H1 (cell line): ENCODE measurements at regions not wholly inside any gene's neighbourhood (a gene's known extent, or its start where the extent isn't known, plus 50 kb on each side); places are given as distances from the start of the nearest gene placed in this dataset.
"Not testable (repeated sequence)": the region's sequence is repeated elsewhere in the genome, so short reads cannot be mapped to it uniquely, and the experiment has no call there.

ENCODE experiments used
- CTCF ChIA-PET: fragments of 300-600 bp; sonication (Branson Sonifier 250); formaldehyde crosslinking; loops from one replicate; lab custom pipeline; 2021; ENCODE audit not compliant: partially characterized antibody; lab: Charles Lee
- POLR2A ChIA-PET: fragments of 300-600 bp; sonication (Branson Sonifier 250); formaldehyde crosslinking; loops from one replicate; lab custom pipeline; 2021; ENCODE audit warnings: inconsistent platforms; ENCODE audit not compliant: partially characterized antibody; lab: Charles Lee
- DNase-seq, 2 experiments: peaks; one replicate each; pipeline versions ENCODE4 v3.0.0 to v3.0.0-alpha.2; 2010 to 2022; ENCODE audit warnings: low spot score in 2 of 2, low read depth in 1 of 2, mixed read lengths in 1 of 2
- FAIRE-seq: peaks from 2 replicates; lab custom pipeline; 2011; peaks lifted over from hg19 to GRCh38; lab: Jason Lieb, UNC
- H2AFZ ChIP-seq: 2 replicates; pipeline ENCODE4 v1.8.1; 2012; ENCODE audit warnings: low read length, inconsistent platforms
- H2AK5ac ChIP-seq: 2 replicates; pipeline ENCODE4 v1.6.1; 2013; ENCODE audit warnings: low read depth, low read length
- H2BK120ac ChIP-seq: replicated peaks from 2 replicates; pipeline ENCODE3; 2013; ENCODE audit warnings: low read depth, low read length, inconsistent platforms
- H2BK12ac ChIP-seq: 2 replicates; pipeline ENCODE4 v1.6.1; 2013; ENCODE audit warnings: low read depth, low read length
- H2BK15ac ChIP-seq: 2 replicates; pipeline ENCODE4 v1.6.1; 2013; ENCODE audit warnings: low read length
- H2BK20ac ChIP-seq: 2 replicates; pipeline ENCODE4 v1.6.1; 2013; ENCODE audit warnings: low read length
- H2BK5ac ChIP-seq: 2 replicates; pipeline ENCODE4 v1.6.1; 2013; ENCODE audit warnings: low read depth, low read length
- H3K14ac ChIP-seq: 2 replicates; pipeline ENCODE4 v1.6.1; 2013; ENCODE audit warnings: inconsistent platforms; ENCODE audit not compliant: insufficient read length
- H3K18ac ChIP-seq: 2 replicates; pipeline ENCODE4 v1.6.1; 2013; ENCODE audit warnings: low read length; ENCODE audit errors: extremely low read depth
- H3K23ac ChIP-seq: 2 replicates; pipeline ENCODE4 v1.6.1; 2013; ENCODE audit warnings: inconsistent platforms; ENCODE audit not compliant: insufficient read length
- H3K23me2 ChIP-seq: 2 replicates; pipeline ENCODE4 v1.6.1; 2013; ENCODE audit warnings: low read depth, low read length
- H3K27ac ChIP-seq: 2 replicates; pipeline ENCODE4 v1.6.1; 2011; ENCODE audit warnings: low read depth, low read length, inconsistent platforms
- H3K27me3 ChIP-seq, 4 experiments: replicated peaks in 1 of 4; 1 replicate in 1 of 4; 2 replicates in 3 of 4; pipeline versions ENCODE4 v1.6.1 to v1.8.1; 2011 to 2013; ENCODE audit warnings: low read length in 3 of 4, mild to moderate bottlenecking in 3 of 4, inconsistent platforms in 2 of 4, mixed read lengths in 2 of 4, moderate library complexity in 1 of 4; ENCODE audit not compliant: control insufficient read depth in 3 of 4, insufficient read depth in 3 of 4; ENCODE audit errors: extremely low read depth in 1 of 4
- H3K36me3 ChIP-seq, 4 experiments: 2 replicates each; pipeline versions ENCODE4 v1.6.1 to v1.8.1; 2011 to 2013; ENCODE audit warnings: mild to moderate bottlenecking in 4 of 4, low read length in 3 of 4, moderate library complexity in 2 of 4, control low read depth in 1 of 4, inconsistent platforms in 1 of 4; ENCODE audit not compliant: insufficient read depth in 4 of 4, control insufficient read depth in 2 of 4
- H3K4ac ChIP-seq: replicated peaks from 2 replicates; pipeline ENCODE3; 2013; ENCODE audit warnings: low read length, low read depth, mixed read lengths, inconsistent platforms; ENCODE audit not compliant: insufficient read length
- H3K4me1 ChIP-seq, 4 experiments: replicated peaks in 1 of 4; 1 replicate in 1 of 4; 2 replicates in 3 of 4; pipeline versions ENCODE4 v1.6.1 to v1.8.1; 2011 to 2013; ENCODE audit warnings: low read length in 3 of 4, inconsistent platforms in 2 of 4, mixed read lengths in 1 of 4; ENCODE audit not compliant: insufficient read depth in 4 of 4, control insufficient read depth in 3 of 4
- H3K4me2 ChIP-seq, 2 experiments: 2 replicates each; pipeline versions ENCODE4 v1.6.1 to v1.8.1; 2011 to 2013; ENCODE audit warnings: low read depth in 2 of 2, low read length in 2 of 2, control low read depth in 1 of 2, inconsistent platforms in 1 of 2, mild to moderate bottlenecking in 1 of 2; ENCODE audit not compliant: insufficient read depth in 1 of 2
- H3K4me3 ChIP-seq, 4 experiments: fragments of 200-600, 300-600 bp in 1 of 4; sonication (generic), shearing (Covaris generic), sonication (Bioruptor Twin) in 1 of 4; 2 replicates each; pipeline versions ENCODE4 v1.5.1 to v1.8.1; 2011 to 2016; ENCODE audit warnings: low read length in 4 of 4, low read depth in 3 of 4, control low read depth in 2 of 4, inconsistent platforms in 2 of 4, mild to moderate bottlenecking in 2 of 4, mixed read lengths in 1 of 4, moderate library complexity in 1 of 4; ENCODE audit not compliant: insufficient read depth in 2 of 4; ENCODE audit errors: extremely low read depth in 1 of 4
- H3K56ac ChIP-seq: replicated peaks from 2 replicates; pipeline ENCODE3; 2013; ENCODE audit warnings: low read depth, mild to moderate bottlenecking, mixed read lengths, low read length, inconsistent platforms; ENCODE audit not compliant: insufficient read length
- H3K79me1 ChIP-seq: 2 replicates; pipeline ENCODE4 v1.6.1; 2013; ENCODE audit warnings: low read depth, low read length, control low read depth
- H3K79me2 ChIP-seq, 2 experiments: 2 replicates each; pipeline versions ENCODE4 v1.6.1 to v1.8.1; 2012 to 2013; ENCODE audit warnings: low read length in 2 of 2, mild to moderate bottlenecking in 2 of 2, inconsistent platforms in 1 of 2; ENCODE audit not compliant: insufficient read depth in 2 of 2, control insufficient read depth in 1 of 2
- H3K9ac ChIP-seq, 4 experiments: replicated peaks in 1 of 4; 1 replicate in 1 of 4; 2 replicates in 3 of 4; pipeline versions ENCODE4 v1.6.1 to v1.8.1; 2011 to 2013; ENCODE audit warnings: low read depth in 3 of 4, low read length in 3 of 4, control low read depth in 2 of 4, mild to moderate bottlenecking in 2 of 4, moderate library complexity in 2 of 4, inconsistent platforms in 1 of 4; ENCODE audit errors: extremely low read depth in 1 of 4
- H3K9me3 ChIP-seq, 2 experiments: 2 replicates each; pipeline versions ENCODE4 v1.6.1 to v1.8.1; 2012 to 2013; ENCODE audit warnings: mild to moderate bottlenecking in 2 of 2, moderate library complexity in 2 of 2, control low read depth in 1 of 2, inconsistent platforms in 1 of 2, low read depth in 1 of 2, low read length in 1 of 2, mixed read lengths in 1 of 2; ENCODE audit not compliant: insufficient read depth in 2 of 2
- H4K20me1 ChIP-seq, 2 experiments: replicated peaks in 1 of 2; 2 replicates each; pipeline versions ENCODE3 to v1.8.1; 2011 to 2013; ENCODE audit warnings: inconsistent platforms in 2 of 2, low read length in 2 of 2, mild to moderate bottlenecking in 1 of 2; ENCODE audit not compliant: insufficient read depth in 2 of 2, control insufficient read depth in 1 of 2
- H4K5ac ChIP-seq: 2 replicates; pipeline ENCODE4 v1.6.1; 2013; ENCODE audit warnings: low read length, low read depth, mixed read lengths, inconsistent platforms; ENCODE audit not compliant: insufficient read length
- H4K8ac ChIP-seq: 2 replicates; pipeline ENCODE4 v1.8.0; 2013; ENCODE audit warnings: mild to moderate bottlenecking, moderate library complexity, low read length, inconsistent platforms; ENCODE audit not compliant: insufficient read depth; ENCODE audit errors: extremely low read depth
- H4K91ac ChIP-seq: replicated peaks from 2 replicates; pipeline ENCODE3; 2013; ENCODE audit warnings: low read length, mixed read lengths, inconsistent platforms; ENCODE audit not compliant: insufficient read length
- WGBS, 2 experiments: shearing (Covaris generic) in 1 of 2; methylation state at CpG; one replicate each; pipeline versions ENCODE4 v1.1.6 to v1.1.7; 2013 to 2015; ENCODE audit warnings: low lambda C conversion rate in 2 of 2, mixed read lengths in 2 of 2, inconsistent platforms in 1 of 2, low coverage in 1 of 2, missing lambda C conversion rate in 1 of 2; ENCODE audit not compliant: insufficient replicate concordance in 2 of 2, insufficient coverage in 1 of 2, insufficient read length in 1 of 2; ENCODE audit errors: extremely low coverage in 1 of 2, missing lambda C conversion rate in 1 of 2; 5-methylcytosine and 5-hydroxymethylcytosine counted together

- CTCF ChIA-PET, POLR2A ChIA-PET: not testable (repeated sequence)
These were observed 120.5 kb upstream of the PKP2 start for GRCh38 chr12:33017029-33017428.

More at GRCh38 chr12:33017029-33017428, 120.5 kb upstream of the PKP2 start:
- not testable (repeated sequence) for H4K5ac ChIP-seq, H3K14ac ChIP-seq, H4K8ac ChIP-seq, DNase-seq, H2AK5ac ChIP-seq, H3K36me3 ChIP-seq, H3K9ac ChIP-seq, H3K27ac ChIP-seq, H2AFZ ChIP-seq, H3K79me1 ChIP-seq, H2BK15ac ChIP-seq, H4K20me1 ChIP-seq, H3K27me3 ChIP-seq, H3K4ac ChIP-seq, H3K18ac ChIP-seq, H2BK120ac ChIP-seq, H2BK20ac ChIP-seq, H2BK5ac ChIP-seq, H3K56ac ChIP-seq, H3K4me1 ChIP-seq, H3K4me2 ChIP-seq, H3K23ac ChIP-seq, H4K91ac ChIP-seq, FAIRE-seq, H3K4me3 ChIP-seq, H3K79me2 ChIP-seq, H2BK12ac ChIP-seq, H3K23me2 ChIP-seq
- peaks cover 21 to 22% of the 10 kb centered on the region in 2 experiments for H3K9me3 ChIP-seq
- 92% methylated on average over 2 of the region's 2 CpGs; no CpG with 5 or more reads in 1 of the 2 experiments for WGBS, 2 experiments
